ENCODE measurements at regions not wholly inside any gene's neighbourhood (a gene's known extent, or its start where the extent isn't known, plus 50 kb on each side); places are given as distances from the start of the nearest gene placed in this dataset.

DNA sequence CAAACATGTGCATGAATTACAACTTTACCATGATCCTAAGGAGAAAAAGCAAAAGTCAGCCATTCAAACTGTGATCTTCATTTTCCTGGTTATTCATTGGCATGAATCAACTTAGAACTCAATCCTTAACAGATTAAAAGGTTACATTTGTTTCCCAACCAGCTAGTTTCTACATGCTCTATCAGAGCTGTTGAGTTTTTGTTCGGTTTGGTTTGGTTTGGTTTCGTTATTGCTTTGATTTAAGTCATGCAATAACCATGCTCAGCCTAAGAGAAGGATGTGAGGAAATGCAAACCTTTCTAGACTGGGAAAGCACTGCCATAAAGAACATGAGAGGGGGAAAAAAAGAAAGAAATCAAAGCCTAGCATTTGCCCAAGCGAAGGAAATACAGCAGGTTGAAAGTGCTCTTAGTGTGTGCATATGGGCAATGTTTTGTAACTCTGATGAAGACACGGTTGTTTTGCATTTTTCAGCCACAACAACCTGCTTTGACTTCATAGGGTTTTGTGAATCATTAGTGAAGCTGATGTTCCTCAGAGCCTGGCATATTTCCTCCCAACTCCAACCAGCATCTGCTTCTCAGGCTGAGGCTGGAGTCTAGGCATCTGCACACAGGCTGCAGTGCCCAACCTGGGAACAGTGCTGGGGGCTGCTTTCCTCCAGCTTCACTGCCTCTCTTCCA, 234.3 kb downstream of the ZNF674 start:
- Mint-ChIP-seq H3K27me3 (ENCODE audit: unreplicated experiment) (no peaks in the 10 kb centered on the region), H3K4me1 (ENCODE audit: unreplicated experiment) (peaks cover 14% of the 10 kb centered on the region), H3K4me3 (ENCODE audit: unreplicated experiment) (no peak overlapping the region), H3K36me3 (ENCODE audit: unreplicated experiment) (no peaks in the 10 kb centered on the region), H3K27ac (ENCODE audit: unreplicated experiment) (no peak overlapping the region), H3K9me3 (ENCODE audit: unreplicated experiment) (peaks cover 5% of the 10 kb centered on the region)
- DNase-seq (ENCODE audit: extremely low spot score, unreplicated experiment): no peak
- no peak for TF ChIP-seq CTCF (IDR thresholded peaks at IDR 0.05)

DNA sequence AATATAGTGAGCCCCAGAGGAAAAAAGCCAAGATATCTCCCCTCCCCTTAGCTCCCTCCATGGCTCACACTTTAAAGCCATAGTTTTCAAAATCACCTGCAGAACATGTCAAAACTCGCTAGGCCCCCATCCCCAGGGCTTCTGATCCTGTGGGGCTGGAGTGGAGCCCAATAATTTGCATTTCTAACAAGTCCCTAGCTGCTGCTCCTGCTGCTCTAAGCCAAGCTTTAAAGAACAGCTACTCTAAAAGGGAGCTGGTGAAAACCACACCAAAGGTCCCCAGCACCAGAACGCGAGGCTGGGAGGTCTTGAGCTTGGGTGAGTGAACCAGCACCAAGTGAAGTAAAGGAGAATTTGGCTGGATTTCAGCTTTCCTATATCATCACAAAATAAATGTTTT, 237.1 kb downstream of the ZNF674 start:
- Mint-ChIP-seq H3K36me3 (ENCODE audit: unreplicated experiment) (no peaks in the 10 kb centered on the region), H3K9me3 (ENCODE audit: unreplicated experiment) (peaks cover 24% of the 10 kb centered on the region), H3K4me1 (ENCODE audit: unreplicated experiment) (peaks cover 14% of the 10 kb centered on the region), H3K4me3 (ENCODE audit: unreplicated experiment) (no peak overlapping the region), H3K27me3 (ENCODE audit: unreplicated experiment) (no peaks in the 10 kb centered on the region), H3K27ac (ENCODE audit: unreplicated experiment) (no peak overlapping the region)
- no peak for TF ChIP-seq CTCF (IDR thresholded peaks at IDR 0.05)
- no peak for DNase-seq (ENCODE audit: extremely low spot score, unreplicated experiment)

GRCh38 chrX:46306103-46306502, 239.1 kb downstream of the ZNF674 start:
- Mint-ChIP-seq H3K9me3 (ENCODE audit: unreplicated experiment) (peaks cover 24% of the 10 kb centered on the region), H3K27ac (ENCODE audit: unreplicated experiment) (no peak overlapping the region), H3K4me3 (ENCODE audit: unreplicated experiment) (no peak overlapping the region), H3K36me3 (ENCODE audit: unreplicated experiment) (no peaks in the 10 kb centered on the region), H3K4me1 (ENCODE audit: unreplicated experiment) (peaks cover 2% of the 10 kb centered on the region), H3K27me3 (ENCODE audit: unreplicated experiment) (no peaks in the 10 kb centered on the region)
- TF ChIP-seq CTCF (IDR thresholded peaks at IDR 0.05): no peak
- DNase-seq (ENCODE audit: extremely low spot score, unreplicated experiment): no peak

GRCh38 chrX:46305431-46305830, 239.8 kb downstream of the ZNF674 start:
- peaks cover 24% of the 10 kb centered on the region for H3K9me3 Mint-ChIP-seq (ENCODE audit: unreplicated experiment)
- no peaks in the 10 kb centered on the region for H3K36me3 Mint-ChIP-seq (ENCODE audit: unreplicated experiment)
- DNase-seq (ENCODE audit: extremely low spot score, unreplicated experiment): no peak
- no peaks in the 10 kb centered on the region for H3K27me3 Mint-ChIP-seq (ENCODE audit: unreplicated experiment)
- H3K4me3 Mint-ChIP-seq (ENCODE audit: unreplicated experiment): no peak overlapping the region
- H3K4me1 Mint-ChIP-seq (ENCODE audit: unreplicated experiment): no peaks in the 10 kb centered on the region
- no peak overlapping the region for H3K27ac Mint-ChIP-seq (ENCODE audit: unreplicated experiment)
- no peak for TF ChIP-seq CTCF (IDR thresholded peaks at IDR 0.05)

- H3K4me3 Mint-ChIP-seq (ENCODE audit: unreplicated experiment): no peak overlapping the region
- H3K36me3 Mint-ChIP-seq (ENCODE audit: unreplicated experiment): no peaks in the 10 kb centered on the region
- H3K27me3 Mint-ChIP-seq (ENCODE audit: unreplicated experiment): no peaks in the 10 kb centered on the region
- no peak overlapping the region for H3K27ac Mint-ChIP-seq (ENCODE audit: unreplicated experiment)
- no peak for TF ChIP-seq CTCF (IDR thresholded peaks at IDR 0.05)
- H3K9me3 Mint-ChIP-seq (ENCODE audit: unreplicated experiment): peaks cover 31% of the 10 kb centered on the region
- H3K4me1 Mint-ChIP-seq (ENCODE audit: unreplicated experiment): peaks cover 5% of the 10 kb centered on the region
- no peak for DNase-seq (ENCODE audit: extremely low spot score, unreplicated experiment)
These were observed 243.3 kb downstream of the ZNF674 start for GRCh38 chrX:46301903-46302302.
